ENCODE measurements at regions not wholly inside any gene's neighbourhood (a gene's known extent, or its start where the extent isn't known, plus 50 kb on each side); places are given as distances from the start of the nearest gene placed in this dataset.

DNA sequence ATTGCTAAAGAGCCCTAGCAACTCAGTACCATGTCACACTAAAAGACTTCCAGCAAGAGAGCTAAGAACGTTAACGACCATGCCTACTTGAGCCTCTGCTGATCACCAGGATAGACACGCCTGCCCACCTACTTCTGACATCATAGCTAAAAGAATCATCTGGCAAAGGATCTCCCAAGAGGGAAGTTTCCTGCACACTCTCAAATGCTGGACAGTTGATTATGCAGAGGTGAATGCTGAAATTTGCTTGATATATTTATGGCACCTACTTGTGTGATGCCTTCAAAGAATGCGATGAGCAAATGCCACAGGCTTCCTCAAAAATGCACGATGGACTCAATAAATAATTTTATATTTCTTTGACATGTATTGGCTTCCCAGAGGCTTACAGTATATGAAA is 113.6 kb downstream of the GALC start:
- DNase-seq (ENCODE audit: low spot score in 2 of 2) (no peak), FAIRE-seq (no peak)

DNA sequence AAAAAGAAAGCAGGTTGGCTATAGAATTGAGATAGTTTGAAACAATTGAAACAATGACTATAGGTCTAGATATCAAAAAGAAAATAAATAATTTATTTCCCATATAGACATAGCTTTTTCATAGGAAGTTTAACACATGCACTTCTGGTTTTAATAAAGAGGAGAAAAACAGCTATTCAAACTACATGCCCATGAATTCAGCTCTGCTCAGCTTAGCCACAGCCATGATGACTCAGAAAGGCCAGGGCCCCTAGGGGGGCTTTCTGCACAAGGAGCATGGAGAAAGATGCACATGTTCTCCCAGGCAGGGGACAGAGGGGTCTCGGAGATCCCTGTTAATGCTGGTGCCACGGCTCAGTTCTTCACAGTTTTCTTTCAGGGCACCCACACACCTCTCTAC is 114.0 kb downstream of the GALC start:
- DNase-seq (ENCODE audit: low spot score in 2 of 2) (no peak), FAIRE-seq (no peak)

DNA sequence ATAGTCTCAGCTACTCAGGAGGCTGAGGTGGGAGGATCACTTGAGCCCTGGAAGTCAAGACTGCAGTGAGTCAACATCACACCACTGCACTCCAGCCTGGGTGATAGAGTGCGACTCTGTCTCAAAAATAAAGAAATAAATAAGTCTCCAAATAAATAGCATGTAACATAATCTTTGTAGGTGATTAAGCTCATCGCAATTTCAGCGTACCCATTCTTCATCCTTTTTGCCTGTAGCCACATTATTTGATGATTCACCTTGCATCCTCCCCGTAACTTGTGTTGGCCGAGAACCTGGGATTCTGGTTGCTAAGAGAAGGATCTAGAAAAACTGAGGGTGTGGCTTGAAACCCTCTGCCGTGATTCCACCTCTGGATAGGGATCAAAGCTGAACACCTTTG is 115.1 kb downstream of the GALC start:
- DNase-seq (ENCODE audit: low spot score in 2 of 2): no peak
- FAIRE-seq: no peak

DNA sequence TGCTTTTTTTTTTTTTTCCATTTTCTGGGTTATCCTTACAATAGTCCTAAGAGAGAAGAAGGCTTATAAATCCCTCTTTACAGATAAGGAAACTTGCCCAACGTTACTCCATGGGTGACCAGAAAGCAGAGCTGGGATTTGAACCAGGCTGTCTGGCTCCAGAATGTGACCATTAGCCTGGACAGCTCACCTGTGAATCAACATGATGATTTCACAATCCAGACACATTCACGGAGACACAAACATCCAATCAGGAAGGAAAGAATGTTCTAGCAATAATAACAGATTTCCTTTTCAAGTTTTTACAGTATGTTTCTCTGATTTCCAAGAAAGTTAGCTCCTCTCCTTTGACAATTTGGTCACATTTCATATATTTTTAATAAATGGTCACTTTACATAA is 118.3 kb downstream of the GALC start:
- DNase-seq (ENCODE audit: low spot score in 2 of 2) (no peak), FAIRE-seq (no peak)

DNA sequence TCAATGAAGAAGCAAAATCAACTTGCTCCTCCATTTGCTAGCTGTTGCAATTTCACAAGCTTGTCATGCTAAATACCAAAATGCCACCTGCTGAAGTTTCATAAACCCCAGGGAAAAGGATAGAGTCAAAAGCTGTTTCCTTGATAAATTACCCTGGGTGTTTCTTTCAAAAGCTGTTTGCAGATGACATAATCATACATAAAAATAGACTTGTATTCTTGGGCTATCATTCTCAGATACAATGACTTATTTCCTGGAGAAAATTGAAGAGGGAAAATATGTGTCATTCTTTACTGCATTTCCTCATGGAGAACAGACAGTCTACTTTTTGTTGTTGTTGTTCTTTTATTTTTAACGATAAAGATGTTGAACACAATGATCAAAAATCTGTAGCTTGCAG is 119.2 kb downstream of the GALC start:
- no peak for DNase-seq (ENCODE audit: low spot score in 2 of 2)
- FAIRE-seq: no peak

DNA sequence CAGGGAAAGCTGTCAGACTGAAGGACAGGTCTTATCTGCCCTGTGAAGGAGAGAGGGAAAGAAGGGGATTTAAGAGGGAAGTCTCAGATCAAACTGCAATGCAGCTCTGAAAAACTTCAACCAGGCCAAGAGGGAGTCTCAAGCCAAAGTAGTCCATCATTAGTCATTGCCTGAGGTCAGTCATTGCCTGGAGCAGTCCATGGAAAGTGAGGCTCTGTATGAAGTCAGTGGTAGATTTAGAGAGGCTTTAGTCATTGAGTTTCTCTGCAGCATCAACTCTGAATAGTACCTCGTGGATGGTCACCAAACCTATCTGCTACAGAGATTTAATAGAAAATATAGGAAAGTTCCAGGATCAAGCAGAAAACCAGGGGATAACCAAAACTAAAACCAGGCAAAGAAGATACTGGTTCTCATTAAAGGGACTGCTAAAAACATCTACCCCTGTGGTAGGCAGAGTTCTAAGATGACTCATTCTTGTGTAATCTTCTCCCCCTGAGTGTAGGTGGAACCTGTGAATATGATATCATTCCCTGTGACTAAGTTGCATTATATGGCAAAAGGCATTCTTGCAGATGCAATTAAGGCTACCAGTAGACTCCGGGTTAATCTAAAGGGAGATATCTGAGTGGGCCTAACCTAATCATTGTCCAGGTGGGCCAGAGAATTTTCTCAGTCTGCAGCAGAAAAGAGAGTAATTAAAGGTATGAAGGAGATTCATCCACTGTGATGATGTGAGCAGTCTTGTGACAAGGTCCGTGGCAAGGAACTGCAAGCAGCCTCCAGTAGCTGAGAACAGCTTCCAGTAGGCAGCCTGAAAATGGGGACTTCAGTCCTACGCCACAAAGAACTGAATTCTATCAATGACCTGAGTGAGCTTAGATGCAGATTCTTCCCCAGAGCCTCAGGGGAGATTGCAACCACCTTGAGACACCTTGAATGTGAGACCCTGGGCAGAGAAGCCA is 123.1 kb downstream of the GALC start:
- DNase-seq (ENCODE audit: low spot score in 2 of 2): no peak
- FAIRE-seq: no peak

DNA sequence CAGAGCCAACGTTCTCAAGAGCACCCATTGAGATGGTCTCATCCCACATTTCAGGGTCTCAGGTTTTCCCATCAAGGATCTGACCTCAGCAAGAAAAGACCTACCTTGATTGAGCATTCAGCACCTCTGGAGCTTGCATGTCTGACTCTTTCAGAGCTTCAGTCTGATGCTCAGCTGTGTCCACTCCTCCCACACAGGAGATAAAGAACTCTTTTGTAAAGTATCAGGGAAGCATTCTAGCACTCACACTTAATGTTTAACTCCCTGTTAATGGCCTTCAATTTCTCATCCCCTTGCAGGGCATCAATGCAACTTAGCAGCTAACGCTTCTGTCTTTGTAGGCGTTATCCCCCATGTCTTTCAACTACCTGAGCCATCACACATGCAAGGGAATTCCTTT is 124.1 kb downstream of the GALC start:
- FAIRE-seq: no peak

DNA sequence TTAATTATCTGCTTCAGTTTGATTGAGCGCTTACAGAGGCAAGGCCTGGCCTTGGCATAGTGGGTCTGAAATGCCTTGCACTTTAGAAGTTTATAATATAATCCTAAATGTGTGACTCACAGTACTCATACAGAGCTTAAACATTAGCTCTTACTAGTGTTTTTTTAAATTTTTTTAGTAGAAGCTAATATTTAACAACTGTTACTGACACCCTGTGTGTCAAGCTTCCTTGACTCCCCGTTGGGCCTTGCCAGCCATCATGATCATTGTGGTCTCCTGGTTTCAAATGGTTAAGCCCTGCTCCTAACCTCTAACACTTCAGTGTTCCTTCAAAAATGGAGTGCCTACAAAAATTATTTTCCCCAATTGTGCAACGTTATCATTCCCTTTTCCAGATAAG is 126.9 kb downstream of the GALC start:
- FAIRE-seq: no peak
- DNase-seq (ENCODE audit: low spot score in 2 of 2): no peak

More for the DNA sequence above, 124.1 kb downstream of the GALC start:
- no peak for DNase-seq (ENCODE audit: low spot score in 2 of 2)

DNA sequence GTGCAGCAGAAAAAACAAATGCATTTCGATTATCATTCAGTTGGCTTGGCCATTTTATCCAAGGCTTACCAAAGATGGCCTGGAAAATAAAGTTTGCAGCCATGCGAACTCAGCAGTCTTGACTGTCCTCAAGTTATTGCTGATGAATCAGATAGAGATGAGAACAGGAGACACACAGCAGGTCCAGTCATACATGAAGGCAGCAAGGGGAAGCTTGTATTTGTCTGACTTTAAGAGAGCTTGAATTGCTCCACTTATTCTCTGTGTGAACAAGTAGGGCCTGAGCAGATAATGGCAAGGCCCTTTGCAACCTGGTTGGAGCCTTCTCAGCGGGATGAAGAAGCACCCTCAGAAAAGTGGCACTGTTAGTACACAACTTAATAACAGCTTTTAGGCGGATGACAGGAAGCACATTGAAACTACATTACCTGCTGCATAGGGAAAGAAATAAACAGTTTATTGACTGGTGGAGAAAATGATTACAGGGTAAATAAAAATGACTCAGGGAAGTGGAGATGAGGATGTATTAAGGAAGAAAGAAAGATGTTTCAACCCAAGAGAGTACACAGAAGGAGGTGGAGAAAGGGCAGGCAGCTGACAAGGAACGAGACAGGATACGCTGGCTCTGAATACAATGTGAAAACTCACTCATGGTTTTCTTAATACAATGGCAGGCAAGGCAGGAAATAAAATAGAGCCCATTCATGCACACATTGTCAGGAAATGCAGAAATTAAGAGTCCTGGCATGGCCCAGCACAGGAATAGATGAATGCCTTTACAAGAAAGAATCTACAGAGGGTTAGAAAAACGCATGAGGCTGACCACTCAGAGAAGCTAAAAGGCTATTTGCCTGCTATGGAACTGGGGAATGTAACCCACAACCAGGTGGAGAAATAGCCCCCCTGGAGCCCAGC is 128.4 kb downstream of the GALC start:
- DNase-seq (ENCODE audit: low spot score in 2 of 2): no peak
- FAIRE-seq: no peak

DNA sequence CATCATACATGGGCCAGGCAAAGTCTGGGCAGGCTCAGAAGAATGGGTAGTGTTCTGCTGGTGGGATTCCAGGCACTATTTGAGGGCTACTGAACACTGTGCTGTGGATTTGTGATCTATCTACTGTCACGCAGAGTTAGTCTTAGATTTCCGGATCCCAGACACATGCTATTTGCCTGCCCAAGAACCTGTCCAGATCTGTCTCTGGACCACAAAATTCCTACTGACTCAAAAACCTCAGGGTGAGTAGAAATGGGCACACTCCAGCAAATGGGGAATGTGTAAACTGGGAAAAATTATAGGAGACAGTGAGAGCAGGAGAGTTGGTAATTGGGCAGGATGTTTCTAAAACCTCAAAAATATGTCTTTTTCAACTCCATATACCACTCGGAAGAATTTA is 129.9 kb downstream of the GALC start:
- no peak for DNase-seq (ENCODE audit: low spot score in 2 of 2)
- no peak for FAIRE-seq

DNA sequence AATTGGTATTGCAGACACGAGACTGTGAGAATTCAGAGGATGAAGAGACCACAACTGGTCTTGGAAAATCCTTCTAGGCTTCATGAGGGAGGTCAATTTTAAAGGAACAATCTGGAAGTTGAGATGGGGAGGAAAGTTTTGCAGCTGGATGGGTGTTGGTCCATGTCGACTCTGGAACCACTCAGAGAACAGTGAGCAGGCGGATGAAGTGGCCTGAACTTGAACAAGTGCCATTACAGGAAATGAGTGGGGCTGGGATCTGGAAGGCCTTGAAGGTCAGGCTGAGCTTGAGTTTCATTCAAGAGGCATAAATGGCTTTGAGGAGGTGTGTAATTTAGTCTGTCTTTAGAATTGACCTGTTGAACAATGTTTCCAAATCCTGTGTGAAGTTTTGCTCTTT is 140.9 kb downstream of the GALC start:
- DNase-seq (ENCODE audit: low spot score in 2 of 2) (no peak), FAIRE-seq (no peak)

DNA sequence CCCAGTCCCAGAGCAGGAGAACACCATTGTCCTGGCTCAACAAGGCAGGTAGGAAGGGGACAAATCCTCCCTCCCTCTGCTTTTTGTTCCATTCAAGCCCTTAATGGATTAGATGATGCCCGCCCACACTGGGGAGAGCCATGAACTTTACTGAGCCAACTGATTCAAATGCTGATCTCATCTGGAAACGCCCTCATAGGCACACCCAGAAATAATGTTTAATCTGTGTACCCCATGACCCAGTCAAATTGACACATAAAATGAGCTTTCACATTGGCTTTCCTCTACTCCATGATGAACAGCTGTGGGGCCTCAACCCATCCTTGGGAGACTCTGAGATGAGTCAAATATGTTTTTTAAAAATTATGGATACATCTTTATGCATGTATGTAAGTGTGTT is 141.8 kb downstream of the GALC start:
- DNase-seq (ENCODE audit: low spot score in 2 of 2): no peak
- FAIRE-seq: no peak

DNA sequence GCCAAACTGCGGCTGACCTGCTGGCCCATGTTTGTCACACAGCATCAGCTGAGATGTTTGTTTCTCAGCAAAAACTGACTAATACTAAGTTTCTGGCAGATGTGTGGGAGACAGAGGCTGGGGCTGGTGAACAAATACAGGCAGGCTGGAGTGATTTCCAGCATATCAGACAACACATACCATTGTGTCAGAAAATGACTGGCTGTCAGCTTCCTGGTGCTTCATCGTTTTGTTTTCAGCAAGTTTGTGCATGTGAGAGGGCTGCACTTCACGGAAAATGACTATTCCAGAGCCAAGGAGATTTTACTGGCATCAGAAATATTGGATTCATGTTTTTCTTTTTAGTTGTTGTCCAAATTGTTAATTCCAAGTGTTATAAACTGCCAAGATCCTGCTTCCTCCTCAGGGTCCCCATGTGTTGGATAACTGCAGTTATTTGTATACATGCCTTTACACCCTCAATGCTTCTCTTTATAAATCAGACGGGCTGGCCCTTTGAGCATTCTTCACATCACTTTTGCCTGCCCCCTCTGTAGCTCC is 145.7 kb downstream of the GALC start:
- no peak for FAIRE-seq

DNA sequence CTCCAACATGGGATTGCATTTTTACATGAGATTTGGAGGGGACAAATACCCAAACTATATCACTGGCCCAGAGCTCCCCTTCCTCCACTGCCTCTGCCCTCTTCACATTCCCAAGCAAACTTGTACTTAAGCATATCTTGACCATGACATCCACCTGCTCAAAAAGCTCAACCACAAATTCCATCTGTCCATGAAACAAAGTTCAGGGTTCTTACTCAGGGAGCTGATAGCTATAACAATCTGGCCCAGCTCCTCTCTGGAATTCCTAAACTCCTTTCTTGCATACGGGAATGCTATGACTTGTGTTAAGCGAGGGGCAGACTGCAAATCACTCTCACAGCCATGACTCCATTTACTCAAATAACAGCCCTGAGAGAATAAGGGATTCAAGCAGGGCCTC is 152.1 kb downstream of the GALC start:
- DNase-seq (ENCODE audit: low spot score in 2 of 2) (no peak), FAIRE-seq (no peak)

More for the DNA sequence above, 145.7 kb downstream of the GALC start:
- no peak for DNase-seq (ENCODE audit: low spot score in 2 of 2)

DNA sequence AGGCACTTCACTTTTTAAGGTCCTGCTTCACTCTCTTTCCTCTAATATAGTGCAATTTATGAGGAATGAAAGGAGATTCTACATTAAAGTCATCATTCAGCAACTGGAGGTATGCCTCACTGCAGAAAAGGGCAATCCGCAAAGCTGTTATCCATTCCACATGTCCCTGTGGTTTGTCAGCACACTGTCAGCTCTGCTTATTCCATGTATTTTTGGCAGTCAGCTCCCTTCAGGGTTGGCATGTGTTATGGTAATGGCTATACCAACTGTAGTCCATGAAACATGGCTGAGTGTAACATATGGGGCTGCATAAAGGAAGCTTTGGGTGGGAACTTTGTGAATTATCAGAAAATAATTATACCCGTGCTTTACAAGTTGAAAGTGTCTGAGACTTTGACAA is 154.1 kb downstream of the GALC start:
- no peak for DNase-seq (ENCODE audit: low spot score in 2 of 2)
- no peak for FAIRE-seq

DNA sequence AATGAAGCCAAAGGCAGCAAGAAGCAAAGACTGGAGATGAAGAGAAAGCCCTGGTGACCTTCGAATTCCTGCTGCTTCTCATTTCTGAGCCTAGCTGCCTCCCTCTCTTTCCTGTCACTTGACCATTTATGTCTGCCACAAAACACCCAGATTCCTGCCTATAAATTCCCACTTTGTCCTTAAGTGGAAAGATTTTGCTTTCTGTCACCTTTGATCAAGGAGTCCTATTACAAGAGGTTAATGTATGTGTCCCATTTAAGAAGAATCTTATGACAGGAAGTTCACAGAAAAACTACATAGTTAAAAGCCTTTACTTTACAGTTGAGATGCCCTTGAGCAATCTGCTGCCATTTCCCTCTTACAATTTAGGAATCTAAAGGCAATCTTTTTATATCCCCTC is 155.7 kb downstream of the GALC start:
- DNase-seq (ENCODE audit: low spot score in 2 of 2): no peak
- FAIRE-seq: no peak

DNA sequence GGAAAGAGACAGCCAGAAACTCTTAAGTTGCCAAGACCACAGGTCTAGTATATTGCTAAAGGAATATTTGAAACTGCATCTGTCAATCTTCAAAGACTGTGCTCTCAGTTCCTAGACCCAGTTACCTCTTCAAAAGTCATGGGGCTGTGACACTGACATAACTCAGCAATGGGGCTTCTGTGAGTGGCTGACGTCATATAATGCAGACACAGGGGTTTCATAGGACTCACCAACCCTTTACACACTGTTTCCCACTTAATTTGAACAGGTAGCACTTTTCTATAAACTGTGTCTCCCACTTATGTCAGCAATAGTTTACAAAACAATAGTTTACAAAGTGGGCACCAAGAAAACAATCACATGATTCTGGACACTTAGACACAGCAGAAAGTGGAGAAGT is 158.4 kb downstream of the GALC start:
- no peak for FAIRE-seq
- DNase-seq (ENCODE audit: low spot score in 2 of 2): no peak

DNA sequence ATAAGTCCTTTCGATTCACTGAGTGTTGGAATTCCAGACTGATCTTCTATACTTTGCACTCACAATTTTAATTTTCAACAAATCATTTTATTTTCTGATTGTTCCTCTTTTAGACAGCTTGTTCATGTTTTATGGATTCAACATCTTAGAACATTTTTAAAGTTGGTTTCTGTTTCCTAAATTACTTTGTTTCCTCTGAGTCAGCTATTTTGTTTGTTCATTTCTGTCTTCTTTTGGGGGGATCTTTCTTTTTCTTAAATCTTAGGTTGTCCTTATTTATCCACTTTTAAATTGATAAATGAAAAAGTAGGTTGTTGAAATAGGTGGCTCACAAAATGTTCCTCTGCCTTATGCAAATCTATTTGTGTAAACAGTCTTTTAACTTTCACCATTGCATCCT is 160.0 kb downstream of the GALC start:
- FAIRE-seq (no peak), DNase-seq (ENCODE audit: low spot score in 2 of 2) (no peak)

DNA sequence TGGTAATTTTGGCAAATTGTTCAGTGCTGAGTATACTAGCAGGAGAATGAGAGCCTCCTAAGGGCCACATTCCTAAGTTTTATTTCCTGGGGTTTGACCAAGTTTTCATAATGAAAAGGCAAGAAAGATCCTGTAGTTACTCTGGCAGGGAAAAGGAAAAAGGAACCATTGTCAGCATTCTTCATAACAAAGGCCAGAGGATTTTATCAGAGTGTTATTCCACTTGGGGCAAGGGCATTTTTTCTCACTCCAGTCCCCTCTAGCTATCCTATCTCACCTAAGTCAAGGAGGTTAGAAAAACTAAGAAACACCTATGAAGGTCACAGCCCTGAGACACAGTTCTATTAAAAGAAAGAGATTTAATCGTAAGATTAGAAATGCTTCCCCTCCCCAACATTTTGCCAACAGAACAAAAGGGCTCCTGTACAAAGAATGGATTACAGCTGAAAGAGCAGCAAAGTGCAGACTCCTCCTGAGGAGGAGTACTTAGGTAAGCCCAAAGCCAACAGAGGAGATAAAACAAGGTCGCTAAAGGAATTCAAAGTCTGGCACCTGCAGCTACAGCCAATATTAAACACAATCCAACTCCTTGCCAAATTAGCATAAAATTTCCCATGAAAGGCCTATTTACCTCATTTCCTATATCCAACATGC is 162.4 kb downstream of the GALC start:
- FAIRE-seq (no peak), DNase-seq (ENCODE audit: low spot score in 2 of 2) (no peak)

DNA sequence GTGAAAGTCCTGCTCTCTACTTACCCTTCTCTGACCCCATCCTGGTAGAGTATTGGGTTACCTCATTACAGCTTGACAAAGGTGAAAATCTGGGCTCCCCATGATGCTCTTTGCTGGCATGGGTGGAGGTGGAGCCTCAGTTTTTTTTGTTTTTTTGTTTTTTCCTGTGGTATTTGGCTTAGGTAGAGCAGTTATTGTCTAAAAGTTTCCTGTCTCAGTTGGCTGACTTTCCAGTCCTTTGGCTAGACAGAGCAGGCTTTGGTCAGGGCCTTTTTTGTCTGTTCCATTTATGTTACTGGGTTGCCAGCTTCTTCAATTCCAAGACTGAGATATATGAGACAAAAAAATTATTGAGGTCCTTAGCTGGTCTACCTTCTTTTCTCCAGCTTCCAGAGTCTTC is 163.4 kb downstream of the GALC start:
- FAIRE-seq (no peak), DNase-seq (ENCODE audit: low spot score in 2 of 2) (no peak)

DNA sequence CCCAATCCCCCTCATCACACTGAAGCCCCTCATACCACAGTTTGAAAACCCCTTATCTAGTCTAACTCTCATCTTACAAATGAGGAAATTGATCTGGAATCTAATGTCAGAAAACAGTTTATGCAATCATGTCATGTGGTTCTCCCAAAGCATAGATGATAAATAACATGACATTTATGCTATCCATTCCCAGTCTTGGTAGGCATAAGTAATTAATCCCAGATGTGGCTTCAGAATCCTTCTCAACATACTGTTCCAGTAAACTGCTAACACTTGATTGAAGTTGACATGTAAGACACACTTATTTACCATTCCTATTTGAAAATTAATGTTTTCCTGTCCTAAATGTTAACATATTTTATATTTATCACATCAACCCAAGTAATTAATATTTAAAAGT is 168.7 kb downstream of the GALC start:
- no peak for FAIRE-seq
- no peak for DNase-seq (ENCODE audit: low spot score in 2 of 2)

All from frontal cortex (tissue), 3 donors.